NCI-H1105 treated with DMSO at 0.1 percent for 48 hours (cell line): ENCODE measurements at regions not wholly inside any gene's neighbourhood (a gene's known extent, or its start where the extent isn't known, plus 50 kb on each side); places are given as distances from the start of the nearest gene placed in this dataset.

Experiments used
- DNase-seq: peaks from one replicate; lab custom pipeline; 2025; lab: John Stamatoyannopoulos, UW

GRCh38 chr15:62840526-62841268, 201.8 kb upstream of the TPM1 start:
- DNase-seq: no peak

GRCh38 chr15:62841269-62841628, 201.3 kb upstream of the TPM1 start:
- no peak for DNase-seq

- no peak for DNase-seq
These were observed 200.5 kb upstream of the TPM1 start for GRCh38 chr15:62841891-62842559.

- no peak for DNase-seq
These were observed 199.2 kb upstream of the TPM1 start for GRCh38 chr15:62843311-62843710.

GRCh38 chr15:62844564-62845240, 197.8 kb upstream of the TPM1 start:
- no peak for DNase-seq

GRCh38 chr15:62845241-62846126, 197.1 kb upstream of the TPM1 start:
- DNase-seq: no peak

GRCh38 chr15:62846131-62846804, 196.3 kb upstream of the TPM1 start:
- no peak for DNase-seq

- no peak for DNase-seq
These were observed 195.6 kb upstream of the TPM1 start for GRCh38 chr15:62846805-62847495.

GRCh38 chr15:62847900-62848489, 194.6 kb upstream of the TPM1 start:
- DNase-seq: no peak

- DNase-seq: no peak
These were observed 193.9 kb upstream of the TPM1 start for GRCh38 chr15:62848632-62849050.

- no peak for DNase-seq
These were observed 193.0 kb upstream of the TPM1 start for GRCh38 chr15:62849316-62850106.

- no peak for DNase-seq
These were observed 192.2 kb upstream of the TPM1 start for GRCh38 chr15:62850318-62850717.

GRCh38 chr15:62850791-62851291, 191.7 kb upstream of the TPM1 start:
- DNase-seq: no peak

- no peak for DNase-seq
These were observed 189.3 kb upstream of the TPM1 start for GRCh38 chr15:62853114-62853840.

GRCh38 chr15:62853841-62854225, 188.7 kb upstream of the TPM1 start:
- no peak for DNase-seq

- DNase-seq: no peak
These were observed 188.0 kb upstream of the TPM1 start for GRCh38 chr15:62854420-62855084.

- DNase-seq: no peak
These were observed 187.5 kb upstream of the TPM1 start for GRCh38 chr15:62855085-62855476.
